ENCODE measurements at regions not wholly inside any gene's neighbourhood (a gene's known extent, or its start where the extent isn't known, plus 50 kb on each side); places are given as distances from the start of the nearest gene placed in this dataset.
"Not testable (repeated sequence)": the region's sequence is repeated elsewhere in the genome, so short reads cannot be mapped to it uniquely, and the experiment has no call there.

GRCh38 chr10:33776419-33777070 is 442.1 kb upstream of the NRP1 start:
- DNase-seq: no peak

GRCh38 chr10:33774857-33775256 is 440.4 kb upstream of the NRP1 start:
- DNase-seq: no peak

GRCh38 chr10:33773886-33774480 is 439.5 kb upstream of the NRP1 start:
- no peak for DNase-seq

- DNase-seq: no peak
Observed at GRCh38 chr10:33773253-33773573, 438.7 kb upstream of the NRP1 start.

GRCh38 chr10:33772370-33773252 is 438.1 kb upstream of the NRP1 start:
- DNase-seq: no peak

GRCh38 chr10:33771856-33772255 is 437.4 kb upstream of the NRP1 start:
- DNase-seq: not testable (repeated sequence)

- DNase-seq: no peak
Observed at GRCh38 chr10:33764694-33765185, 430.3 kb upstream of the NRP1 start.

GRCh38 chr10:33760056-33760943 is 425.8 kb upstream of the NRP1 start:
- no peak for DNase-seq

GRCh38 chr10:33759191-33759590 is 424.7 kb upstream of the NRP1 start:
- no peak for DNase-seq

- no peak for DNase-seq
Observed at GRCh38 chr10:33758299-33758698, 423.8 kb upstream of the NRP1 start.

- DNase-seq: no peak
Observed at GRCh38 chr10:33754052-33754451, 419.6 kb upstream of the NRP1 start.

- DNase-seq: no peak
Observed at GRCh38 chr10:33753389-33753788, 418.9 kb upstream of the NRP1 start.

GRCh38 chr10:33749790-33750189 is 415.3 kb upstream of the NRP1 start:
- no peak for DNase-seq

GRCh38 chr10:33749067-33749735 is 414.7 kb upstream of the NRP1 start:
- no peak for DNase-seq

- no peak for DNase-seq
Observed at GRCh38 chr10:33746836-33747268, 412.4 kb upstream of the NRP1 start.

- no peak for DNase-seq
Observed at GRCh38 chr10:33746186-33746585, 411.7 kb upstream of the NRP1 start.

GRCh38 chr10:33743429-33743857 is 409.0 kb upstream of the NRP1 start:
- no peak for DNase-seq

- DNase-seq: no peak
Observed at GRCh38 chr10:33739031-33739430, 404.6 kb upstream of the NRP1 start.

- DNase-seq: no peak
Observed at GRCh38 chr10:33735464-33735923, 401.0 kb upstream of the NRP1 start.

GRCh38 chr10:33734393-33735155 is 400.1 kb upstream of the NRP1 start:
- DNase-seq: no peak

- no peak for DNase-seq
Observed at GRCh38 chr10:33733058-33733457, 398.6 kb upstream of the NRP1 start.

Data from NCI-H2029 (cell line).